ENCODE measurements at regions not wholly inside any gene's neighbourhood (a gene's known extent, or its start where the extent isn't known, plus 50 kb on each side); places are given as distances from the start of the nearest gene placed in this dataset.

DNA sequence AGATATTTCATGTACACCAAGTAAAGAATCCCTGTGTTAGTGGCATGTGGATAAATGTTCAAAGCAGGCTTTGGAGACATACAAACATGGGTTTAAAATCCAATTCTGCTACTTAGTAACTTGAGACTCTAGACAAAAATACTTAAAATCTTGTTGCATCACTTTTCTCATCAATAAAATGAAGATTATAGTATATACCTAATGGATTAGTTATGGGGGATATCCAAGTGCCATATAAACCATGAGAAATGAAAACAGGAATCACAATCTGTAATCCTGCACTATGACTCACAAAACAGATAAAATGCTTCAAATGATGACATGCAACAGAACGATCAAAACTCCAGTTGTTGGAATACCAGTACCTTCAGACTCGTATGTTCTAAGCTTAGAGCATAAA lies 496.0 kb upstream of the RGMA start:
- Mint-ChIP-seq H3K9me3 (peaks cover 10% of the 10 kb centered on the region), H3K4me3 (no peak overlapping the region), H3K36me3 (ENCODE audit: low read depth) (peaks cover 22% of the 10 kb centered on the region), H3K4me1 (no peaks in the 10 kb centered on the region), H3K27me3 (ENCODE audit: low read depth) (no peaks in the 10 kb centered on the region), H3K27ac (ENCODE audit: unreplicated experiment) (no peak overlapping the region)
- TF ChIP-seq, protein P1, sequence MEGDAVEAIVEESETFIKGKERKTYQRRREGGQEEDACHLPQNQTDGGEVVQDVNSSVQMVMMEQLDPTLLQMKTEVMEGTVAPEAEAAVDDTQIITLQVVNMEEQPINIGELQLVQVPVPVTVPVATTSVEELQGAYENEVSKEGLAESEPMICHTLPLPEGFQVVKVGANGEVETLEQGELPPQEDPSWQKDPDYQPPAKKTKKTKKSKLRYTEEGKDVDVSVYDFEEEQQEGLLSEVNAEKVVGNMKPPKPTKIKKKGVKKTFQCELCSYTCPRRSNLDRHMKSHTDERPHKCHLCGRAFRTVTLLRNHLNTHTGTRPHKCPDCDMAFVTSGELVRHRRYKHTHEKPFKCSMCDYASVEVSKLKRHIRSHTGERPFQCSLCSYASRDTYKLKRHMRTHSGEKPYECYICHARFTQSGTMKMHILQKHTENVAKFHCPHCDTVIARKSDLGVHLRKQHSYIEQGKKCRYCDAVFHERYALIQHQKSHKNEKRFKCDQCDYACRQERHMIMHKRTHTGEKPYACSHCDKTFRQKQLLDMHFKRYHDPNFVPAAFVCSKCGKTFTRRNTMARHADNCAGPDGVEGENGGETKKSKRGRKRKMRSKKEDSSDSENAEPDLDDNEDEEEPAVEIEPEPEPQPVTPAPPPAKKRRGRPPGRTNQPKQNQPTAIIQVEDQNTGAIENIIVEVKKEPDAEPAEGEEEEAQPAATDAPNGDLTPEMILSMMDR (conservative IDR thresholded peaks at IDR 0.05): no peak
- no peak for DNase-seq (ENCODE audit: low read depth, low spot score)

DNA sequence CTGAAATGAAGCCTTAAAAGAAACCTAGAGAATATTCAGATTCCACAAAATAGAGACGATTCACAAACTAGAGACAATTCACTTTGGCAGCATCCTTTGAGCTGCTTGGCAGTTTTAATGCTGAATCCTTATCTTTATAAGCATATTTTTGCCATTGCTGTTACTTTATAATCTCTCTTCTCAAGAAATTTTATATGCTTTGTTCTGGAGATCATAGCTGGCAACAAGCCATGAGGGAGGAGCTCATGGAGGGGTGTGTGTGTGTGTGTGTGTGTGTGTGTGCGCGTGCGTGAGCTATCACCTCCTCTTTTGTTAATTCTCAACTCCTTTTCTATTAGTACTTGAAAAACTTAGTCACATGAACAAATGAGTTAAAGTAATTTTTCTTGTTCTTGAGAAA lies 495.0 kb upstream of the RGMA start:
- no peak for DNase-seq (ENCODE audit: low read depth, low spot score)
- H3K27me3 Mint-ChIP-seq (ENCODE audit: low read depth): no peaks in the 10 kb centered on the region

DNA sequence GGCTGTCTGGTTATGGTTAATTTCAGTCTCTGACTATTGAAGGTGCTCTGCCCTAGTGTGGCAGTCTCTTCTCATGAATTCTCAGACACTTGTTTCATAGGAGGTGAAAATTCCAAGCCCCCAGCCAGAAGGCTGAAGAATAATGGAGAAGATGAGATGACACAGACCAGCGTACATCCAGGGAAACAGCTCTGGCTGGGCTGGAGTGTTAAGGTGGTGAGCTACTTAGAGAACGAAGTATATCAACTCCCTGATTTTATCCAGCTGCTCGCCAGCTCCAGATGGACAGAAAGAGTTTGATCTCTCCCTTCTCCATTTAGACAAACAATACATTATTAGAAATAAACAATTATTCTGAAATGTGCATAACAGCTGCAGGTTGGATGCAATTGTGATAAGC lies 494.5 kb upstream of the RGMA start:
- Mint-ChIP-seq H3K36me3 (ENCODE audit: low read depth) (peaks cover 22% of the 10 kb centered on the region), H3K4me1 (no peaks in the 10 kb centered on the region), H3K9me3 (peaks cover 15% of the 10 kb centered on the region), H3K27me3 (ENCODE audit: low read depth) (no peaks in the 10 kb centered on the region), H3K4me3 (no peak overlapping the region), H3K27ac (ENCODE audit: unreplicated experiment) (peak overlapping the region; percentile 5)
- DNase-seq (ENCODE audit: low read depth, low spot score): no peak
- TF ChIP-seq, protein P1 (conservative IDR thresholded peaks at IDR 0.05): no peak

More for the DNA sequence above, 495.0 kb upstream of the RGMA start:
- no peak overlapping the region for H3K4me3 Mint-ChIP-seq
- TF ChIP-seq, protein P1 (conservative IDR thresholded peaks at IDR 0.05): no peak
- H3K4me1 Mint-ChIP-seq: no peaks in the 10 kb centered on the region
- H3K36me3 Mint-ChIP-seq (ENCODE audit: low read depth): peaks cover 25% of the 10 kb centered on the region
- H3K9me3 Mint-ChIP-seq: peaks cover 15% of the 10 kb centered on the region
- peak overlapping the region; percentile 5 for H3K27ac Mint-ChIP-seq (ENCODE audit: unreplicated experiment)

DNA sequence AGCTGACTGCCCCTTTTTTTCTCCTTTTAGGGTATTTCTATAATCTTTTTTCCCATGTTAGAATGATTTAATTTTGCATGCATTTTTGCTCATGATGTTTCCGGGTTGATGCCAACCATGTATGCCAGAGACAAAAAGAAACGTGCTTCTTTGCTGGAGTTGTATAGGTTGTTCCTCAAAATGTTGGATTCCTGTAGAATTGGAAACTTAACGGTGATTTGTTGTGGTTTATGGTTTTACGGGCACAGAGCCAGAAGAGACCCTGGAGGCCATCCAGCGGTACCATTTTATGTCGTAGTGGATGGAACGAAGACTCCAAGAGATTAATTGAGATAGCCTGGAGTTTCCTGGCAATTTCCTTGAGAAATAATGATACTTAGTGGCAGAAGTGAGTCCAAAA lies 481.5 kb upstream of the RGMA start:
- no peak overlapping the region for H3K4me3 Mint-ChIP-seq
- H3K27ac Mint-ChIP-seq (ENCODE audit: unreplicated experiment): no peak overlapping the region
- H3K27me3 Mint-ChIP-seq (ENCODE audit: low read depth): no peaks in the 10 kb centered on the region
- TF ChIP-seq, protein P1 (conservative IDR thresholded peaks at IDR 0.05): no peak
- DNase-seq (ENCODE audit: low read depth, low spot score): no peak
- peaks cover 2% of the 10 kb centered on the region for H3K36me3 Mint-ChIP-seq (ENCODE audit: low read depth)
- H3K9me3 Mint-ChIP-seq: no peaks in the 10 kb centered on the region
- peaks cover 6% of the 10 kb centered on the region for H3K4me1 Mint-ChIP-seq

DNA sequence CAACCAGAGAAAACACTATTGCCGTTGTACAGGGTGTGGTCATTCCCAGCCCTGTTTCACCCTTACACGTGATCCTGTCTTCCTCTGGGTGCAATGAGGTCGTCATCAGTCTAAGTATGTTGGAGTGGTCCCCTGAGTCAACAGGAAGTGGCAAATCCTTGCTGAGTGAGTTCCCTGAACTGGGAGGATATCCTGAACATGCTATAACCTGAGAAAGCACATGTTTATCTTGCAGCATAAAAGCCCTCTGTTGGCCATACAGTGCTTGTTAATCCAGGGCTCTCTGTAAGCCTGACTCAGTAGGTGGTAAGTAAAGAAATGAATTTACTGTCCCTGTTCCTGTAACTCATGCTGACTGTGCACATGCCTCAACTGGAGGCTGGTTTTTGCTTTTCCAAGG lies 477.8 kb upstream of the RGMA start:
- Mint-ChIP-seq H3K4me1 (peaks cover 23% of the 10 kb centered on the region), H3K9me3 (no peaks in the 10 kb centered on the region), H3K4me3 (no peak overlapping the region), H3K36me3 (ENCODE audit: low read depth) (peaks cover 2% of the 10 kb centered on the region), H3K27me3 (ENCODE audit: low read depth) (no peaks in the 10 kb centered on the region), H3K27ac (ENCODE audit: unreplicated experiment) (no peak overlapping the region)
- no peak for DNase-seq (ENCODE audit: low read depth, low spot score)
- TF ChIP-seq, protein P1 (conservative IDR thresholded peaks at IDR 0.05): no peak

DNA sequence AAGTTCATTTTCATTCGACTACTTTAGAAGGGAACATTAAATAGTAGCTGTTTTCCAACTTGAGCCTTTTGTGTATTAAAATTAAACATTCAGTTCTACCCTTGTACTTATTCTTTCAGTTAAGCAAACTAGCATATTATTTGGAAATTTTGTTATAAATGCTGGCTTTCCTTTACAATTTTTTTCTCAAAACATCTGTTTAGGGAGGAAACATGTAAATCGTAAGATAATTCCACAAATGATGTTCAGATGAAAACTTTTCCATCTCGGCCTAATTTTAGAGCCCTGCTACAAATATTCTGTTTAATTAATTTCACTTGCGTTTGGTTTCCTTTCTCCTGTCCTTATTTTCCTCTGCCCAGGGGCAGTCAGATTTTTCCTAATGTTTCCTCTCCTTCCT lies 476.2 kb upstream of the RGMA start:
- Mint-ChIP-seq H3K27me3 (ENCODE audit: low read depth) (no peaks in the 10 kb centered on the region), H3K27ac (ENCODE audit: unreplicated experiment) (peak overlapping the region; percentile 15), H3K4me3 (no peak overlapping the region), H3K9me3 (no peaks in the 10 kb centered on the region), H3K4me1 (peaks cover 23% of the 10 kb centered on the region), H3K36me3 (ENCODE audit: low read depth) (peaks cover 2% of the 10 kb centered on the region)
- DNase-seq (ENCODE audit: low read depth, low spot score): no peak
- TF ChIP-seq, protein P1 (conservative IDR thresholded peaks at IDR 0.05): no peak

All from neural crest cell (in vitro differentiated cells).